HG03139 (cell line): ENCODE measurements at regions not wholly inside any gene's neighbourhood (a gene's known extent, or its start where the extent isn't known, plus 50 kb on each side); places are given as distances from the start of the nearest gene placed in this dataset.

Experiments used
- ATAC-seq: cut with Tn5 transposase; IDR thresholded peaks from one replicate; pipeline ENCODE4 v1.9.1; 2021; ENCODE audit not compliant: unreplicated experiment

- ATAC-seq = no peak
Observed at GRCh38 chr13:61765181-61765742, 349.6 kb upstream of the PCDH20 start.

GRCh38 chr13:61761690-61762089, 346.0 kb upstream of the PCDH20 start:
- ATAC-seq = no peak

GRCh38 chr13:61760102-61760501, 344.5 kb upstream of the PCDH20 start:
- ATAC-seq = no peak

GRCh38 chr13:61756031-61756430, 340.4 kb upstream of the PCDH20 start:
- ATAC-seq = no peak

GRCh38 chr13:61751039-61751438, 335.4 kb upstream of the PCDH20 start:
- no peak for ATAC-seq

GRCh38 chr13:61738236-61738750, 322.6 kb upstream of the PCDH20 start:
- no peak for ATAC-seq

GRCh38 chr13:61734683-61735082, 319.0 kb upstream of the PCDH20 start:
- no peak for ATAC-seq

GRCh38 chr13:61728471-61728870, 312.8 kb upstream of the PCDH20 start:
- no peak for ATAC-seq

- no peak for ATAC-seq
Observed at GRCh38 chr13:61727767-61728166, 312.1 kb upstream of the PCDH20 start.

- ATAC-seq = no peak
Observed at GRCh38 chr13:61725806-61726205, 310.2 kb upstream of the PCDH20 start.

GRCh38 chr13:61722119-61722518, 306.5 kb upstream of the PCDH20 start:
- ATAC-seq = no peak

GRCh38 chr13:61712621-61713020, 297.0 kb upstream of the PCDH20 start:
- no peak for ATAC-seq

- ATAC-seq = no peak
Observed at GRCh38 chr13:61709258-61709657, 293.6 kb upstream of the PCDH20 start.

- no peak for ATAC-seq
Observed at GRCh38 chr13:61706899-61707298, 291.2 kb upstream of the PCDH20 start.

- no peak for ATAC-seq
Observed at GRCh38 chr13:61700620-61701019, 285.0 kb upstream of the PCDH20 start.

GRCh38 chr13:61700181-61700580, 284.5 kb upstream of the PCDH20 start:
- no peak for ATAC-seq

- no peak for ATAC-seq
Observed at GRCh38 chr13:61696676-61697075, 281.0 kb upstream of the PCDH20 start.

GRCh38 chr13:61695147-61695546, 279.5 kb upstream of the PCDH20 start:
- ATAC-seq = no peak

GRCh38 chr13:61692691-61693090, 277.0 kb upstream of the PCDH20 start:
- ATAC-seq = no peak

- no peak for ATAC-seq
Observed at GRCh38 chr13:61685682-61686012, 270.0 kb upstream of the PCDH20 start.

- ATAC-seq = no peak
Observed at GRCh38 chr13:61684976-61685681, 269.5 kb upstream of the PCDH20 start.

GRCh38 chr13:61672756-61673155, 257.1 kb upstream of the PCDH20 start:
- no peak for ATAC-seq
